Neural cell (in vitro differentiated cells): ENCODE measurements at regions not wholly inside any gene's neighbourhood (a gene's known extent, or its start where the extent isn't known, plus 50 kb on each side); places are given as distances from the start of the nearest gene placed in this dataset.

ENCODE experiments used
- H2AFZ ChIP-seq: fragments of 200-600, 300-800 bp; sonication (generic), shearing (Covaris generic); 2 replicates; pipeline ENCODE4 v1.6.0; 2014; ENCODE audit warnings: low read depth, mild to moderate bottlenecking, antibody characterized with exemption, low read length, moderate library complexity
- H3F3A ChIP-seq: fragments of 200-600 bp; shearing (Covaris generic); 2 replicates; pipeline ENCODE4 v1.6.1; 2016; ENCODE audit warnings: mild to moderate bottlenecking, moderate library complexity, mixed read lengths, antibody characterized with exemption, low read length; ENCODE audit not compliant: insufficient read depth, poor library complexity, severe bottlenecking
- H3K27ac ChIP-seq: fragments of 200-600, 300-800 bp; sonication (generic), shearing (Covaris generic); 2 replicates; pipeline ENCODE4 v1.5.1; 2014; ENCODE audit warnings: mild to moderate bottlenecking, low read length, moderate library complexity
- H3K27me3 ChIP-seq: fragments of 300-800, 200-600 bp; sonication (generic), shearing (Covaris generic); 2 replicates; pipeline ENCODE4 v1.6.0; 2014; ENCODE audit warnings: mild to moderate bottlenecking, low read depth, low read length, moderate library complexity; ENCODE audit not compliant: insufficient read depth
- H3K36me3 ChIP-seq: fragments of 300-800, 200-600 bp; sonication (generic), shearing (Covaris generic); 2 replicates; pipeline ENCODE4 v1.5.1; 2014; ENCODE audit warnings: mild to moderate bottlenecking, antibody characterized with exemption, low read length, moderate library complexity; ENCODE audit not compliant: insufficient read depth
- H3K4me2 ChIP-seq: fragments of 300-800, 200-600 bp; sonication (generic), shearing (Covaris generic); 2 replicates; pipeline ENCODE4 v1.6.0; 2014; ENCODE audit warnings: mild to moderate bottlenecking, low read length
- H3K4me3 ChIP-seq: fragments of 300-800, 200-600 bp; sonication (generic), shearing (Covaris generic); 2 replicates; pipeline ENCODE4 v1.5.1; 2014; ENCODE audit warnings: mild to moderate bottlenecking, low read length, moderate library complexity
- H3K79me2 ChIP-seq: fragments of 200-600 bp; shearing (Covaris generic); replicated peaks from 2 replicates; pipeline ENCODE4 v1.6.0; 2014; ENCODE audit warnings: mild to moderate bottlenecking, low read length, moderate library complexity; ENCODE audit not compliant: insufficient read depth
- H3K9ac ChIP-seq: fragments of 300-800, 200-600 bp; sonication (generic), shearing (Covaris generic); 2 replicates; pipeline ENCODE4 v1.6.1; 2016; ENCODE audit warnings: mild to moderate bottlenecking, low read length, mixed read lengths
- H3K9me2 ChIP-seq: fragments of 200-600 bp; shearing (Covaris generic); 2 replicates; pipeline ENCODE4 v1.6.1; 2016; ENCODE audit warnings: mild to moderate bottlenecking, low read length, mixed read lengths; ENCODE audit not compliant: insufficient read depth
- H3K9me3 ChIP-seq: fragments of 200-600, 300-800 bp; sonication (generic), shearing (Covaris generic); 2 replicates; pipeline ENCODE4 v1.6.1; 2016; ENCODE audit warnings: mild to moderate bottlenecking, mixed run types, low read length, moderate library complexity, mixed read lengths
- H4K20me1 ChIP-seq: fragments of 200-600 bp; shearing (Covaris generic); 2 replicates; pipeline ENCODE4 v1.6.1; 2016; ENCODE audit warnings: mild to moderate bottlenecking, mixed run types; ENCODE audit not compliant: insufficient read depth
- EP300 ChIP-seq: fragments of 450-650 bp; conservative IDR thresholded peaks from 2 replicates; pipeline ENCODE4 v1.6.1; 2014; ENCODE audit warnings: antibody characterized with exemption, mild to moderate bottlenecking, moderate library complexity; ENCODE audit not compliant: poor library complexity, severe bottlenecking
- EZH2 ChIP-seq: fragments of 200-600, 300-800 bp; shearing (Covaris generic), sonication (generic); IDR thresholded peaks from 2 replicates; pipeline ENCODE4 v1.6.1; 2014; ENCODE audit warnings: antibody characterized with exemption, low read length, borderline replicate concordance, mild to moderate bottlenecking; ENCODE audit not compliant: insufficient read depth, poor library complexity, severe bottlenecking
- MXI1 ChIP-seq: fragments of 450-650 bp; conservative IDR thresholded peaks from 2 replicates; pipeline ENCODE4 v1.6.1; 2014; ENCODE audit warnings: antibody characterized with exemption, mild to moderate bottlenecking; ENCODE audit not compliant: poor library complexity, severe bottlenecking
- POLR2AphosphoS5 ChIP-seq: IDR thresholded peaks from 2 replicates; pipeline ENCODE4 v1.6.1; 2012
- RAD21 ChIP-seq: fragments of 450-650 bp; conservative IDR thresholded peaks from 2 replicates; pipeline ENCODE4 v1.6.1; 2014; ENCODE audit warnings: antibody characterized with exemption, mild to moderate bottlenecking, moderate library complexity
- SMC3 ChIP-seq: fragments of 450-650 bp; conservative IDR thresholded peaks from 2 replicates; pipeline ENCODE4 v1.6.1; 2014; ENCODE audit warnings: antibody characterized with exemption, mild to moderate bottlenecking, moderate library complexity; ENCODE audit not compliant: poor library complexity
- TAF1 ChIP-seq: IDR thresholded peaks from 2 replicates; pipeline ENCODE4 v1.6.1; 2012; ENCODE audit warnings: low read depth
- TF ChIP-seq, protein P1 (sequence below): fragments of 450-650 bp; IDR thresholded peaks from 2 replicates; pipeline ENCODE4 v1.5.1; 2014; ENCODE audit warnings: antibody characterized with exemption, mild to moderate bottlenecking, moderate library complexity; ENCODE audit not compliant: poor library complexity, severe bottlenecking
- TF ChIP-seq, protein P2 (sequence below): IDR thresholded peaks from 2 replicates; pipeline ENCODE4 v1.6.1; 2012; ENCODE audit warnings: borderline replicate concordance

DNA sequence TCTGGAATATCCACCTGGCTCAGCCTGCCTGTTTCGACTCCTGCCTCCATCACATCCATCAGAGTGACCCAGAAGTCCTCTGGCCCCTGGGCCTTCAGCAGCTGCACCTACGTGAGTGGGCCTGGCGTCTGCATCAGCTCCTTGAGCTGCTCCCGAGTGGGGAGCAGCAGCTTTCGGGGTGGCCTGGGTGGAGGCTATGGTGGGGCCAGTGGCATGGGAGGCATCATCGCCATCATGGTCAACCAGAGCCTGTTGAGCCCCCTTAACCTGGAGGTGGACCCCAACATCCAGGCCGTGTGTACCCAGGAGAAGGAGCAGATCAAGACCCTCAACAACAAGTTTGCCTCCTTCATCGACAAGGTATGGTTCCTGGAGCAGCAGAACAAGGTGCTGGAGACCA, 83.0 kb downstream of the SEC61B start:
- no peaks in the 10 kb centered on the region for H3F3A ChIP-seq
- H3K79me2 ChIP-seq = no peaks in the 10 kb centered on the region
- TF ChIP-seq, protein P1, sequence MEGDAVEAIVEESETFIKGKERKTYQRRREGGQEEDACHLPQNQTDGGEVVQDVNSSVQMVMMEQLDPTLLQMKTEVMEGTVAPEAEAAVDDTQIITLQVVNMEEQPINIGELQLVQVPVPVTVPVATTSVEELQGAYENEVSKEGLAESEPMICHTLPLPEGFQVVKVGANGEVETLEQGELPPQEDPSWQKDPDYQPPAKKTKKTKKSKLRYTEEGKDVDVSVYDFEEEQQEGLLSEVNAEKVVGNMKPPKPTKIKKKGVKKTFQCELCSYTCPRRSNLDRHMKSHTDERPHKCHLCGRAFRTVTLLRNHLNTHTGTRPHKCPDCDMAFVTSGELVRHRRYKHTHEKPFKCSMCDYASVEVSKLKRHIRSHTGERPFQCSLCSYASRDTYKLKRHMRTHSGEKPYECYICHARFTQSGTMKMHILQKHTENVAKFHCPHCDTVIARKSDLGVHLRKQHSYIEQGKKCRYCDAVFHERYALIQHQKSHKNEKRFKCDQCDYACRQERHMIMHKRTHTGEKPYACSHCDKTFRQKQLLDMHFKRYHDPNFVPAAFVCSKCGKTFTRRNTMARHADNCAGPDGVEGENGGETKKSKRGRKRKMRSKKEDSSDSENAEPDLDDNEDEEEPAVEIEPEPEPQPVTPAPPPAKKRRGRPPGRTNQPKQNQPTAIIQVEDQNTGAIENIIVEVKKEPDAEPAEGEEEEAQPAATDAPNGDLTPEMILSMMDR = no peak
- TF ChIP-seq EP300 (no peak), POLR2AphosphoS5 (no peak), TAF1 (no peak)
- TF ChIP-seq, protein P2, sequence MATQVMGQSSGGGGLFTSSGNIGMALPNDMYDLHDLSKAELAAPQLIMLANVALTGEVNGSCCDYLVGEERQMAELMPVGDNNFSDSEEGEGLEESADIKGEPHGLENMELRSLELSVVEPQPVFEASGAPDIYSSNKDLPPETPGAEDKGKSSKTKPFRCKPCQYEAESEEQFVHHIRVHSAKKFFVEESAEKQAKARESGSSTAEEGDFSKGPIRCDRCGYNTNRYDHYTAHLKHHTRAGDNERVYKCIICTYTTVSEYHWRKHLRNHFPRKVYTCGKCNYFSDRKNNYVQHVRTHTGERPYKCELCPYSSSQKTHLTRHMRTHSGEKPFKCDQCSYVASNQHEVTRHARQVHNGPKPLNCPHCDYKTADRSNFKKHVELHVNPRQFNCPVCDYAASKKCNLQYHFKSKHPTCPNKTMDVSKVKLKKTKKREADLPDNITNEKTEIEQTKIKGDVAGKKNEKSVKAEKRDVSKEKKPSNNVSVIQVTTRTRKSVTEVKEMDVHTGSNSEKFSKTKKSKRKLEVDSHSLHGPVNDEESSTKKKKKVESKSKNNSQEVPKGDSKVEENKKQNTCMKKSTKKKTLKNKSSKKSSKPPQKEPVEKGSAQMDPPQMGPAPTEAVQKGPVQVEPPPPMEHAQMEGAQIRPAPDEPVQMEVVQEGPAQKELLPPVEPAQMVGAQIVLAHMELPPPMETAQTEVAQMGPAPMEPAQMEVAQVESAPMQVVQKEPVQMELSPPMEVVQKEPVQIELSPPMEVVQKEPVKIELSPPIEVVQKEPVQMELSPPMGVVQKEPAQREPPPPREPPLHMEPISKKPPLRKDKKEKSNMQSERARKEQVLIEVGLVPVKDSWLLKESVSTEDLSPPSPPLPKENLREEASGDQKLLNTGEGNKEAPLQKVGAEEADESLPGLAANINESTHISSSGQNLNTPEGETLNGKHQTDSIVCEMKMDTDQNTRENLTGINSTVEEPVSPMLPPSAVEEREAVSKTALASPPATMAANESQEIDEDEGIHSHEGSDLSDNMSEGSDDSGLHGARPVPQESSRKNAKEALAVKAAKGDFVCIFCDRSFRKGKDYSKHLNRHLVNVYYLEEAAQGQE = no peak
- no peak overlapping the region for H3K4me3 ChIP-seq
- no peaks in the 10 kb centered on the region for H4K20me1 ChIP-seq
- H3K9ac ChIP-seq = no peak overlapping the region
- no peak overlapping the region for H3K4me2 ChIP-seq
- H3K9me3 ChIP-seq = no peaks in the 10 kb centered on the region
- H3K27ac ChIP-seq = no peak overlapping the region
- H3K9me2 ChIP-seq = no peaks in the 10 kb centered on the region
- no peaks in the 10 kb centered on the region for H3K36me3 ChIP-seq
- H3K27me3 ChIP-seq = no peaks in the 10 kb centered on the region
- H2AFZ ChIP-seq = no peak overlapping the region

DNA sequence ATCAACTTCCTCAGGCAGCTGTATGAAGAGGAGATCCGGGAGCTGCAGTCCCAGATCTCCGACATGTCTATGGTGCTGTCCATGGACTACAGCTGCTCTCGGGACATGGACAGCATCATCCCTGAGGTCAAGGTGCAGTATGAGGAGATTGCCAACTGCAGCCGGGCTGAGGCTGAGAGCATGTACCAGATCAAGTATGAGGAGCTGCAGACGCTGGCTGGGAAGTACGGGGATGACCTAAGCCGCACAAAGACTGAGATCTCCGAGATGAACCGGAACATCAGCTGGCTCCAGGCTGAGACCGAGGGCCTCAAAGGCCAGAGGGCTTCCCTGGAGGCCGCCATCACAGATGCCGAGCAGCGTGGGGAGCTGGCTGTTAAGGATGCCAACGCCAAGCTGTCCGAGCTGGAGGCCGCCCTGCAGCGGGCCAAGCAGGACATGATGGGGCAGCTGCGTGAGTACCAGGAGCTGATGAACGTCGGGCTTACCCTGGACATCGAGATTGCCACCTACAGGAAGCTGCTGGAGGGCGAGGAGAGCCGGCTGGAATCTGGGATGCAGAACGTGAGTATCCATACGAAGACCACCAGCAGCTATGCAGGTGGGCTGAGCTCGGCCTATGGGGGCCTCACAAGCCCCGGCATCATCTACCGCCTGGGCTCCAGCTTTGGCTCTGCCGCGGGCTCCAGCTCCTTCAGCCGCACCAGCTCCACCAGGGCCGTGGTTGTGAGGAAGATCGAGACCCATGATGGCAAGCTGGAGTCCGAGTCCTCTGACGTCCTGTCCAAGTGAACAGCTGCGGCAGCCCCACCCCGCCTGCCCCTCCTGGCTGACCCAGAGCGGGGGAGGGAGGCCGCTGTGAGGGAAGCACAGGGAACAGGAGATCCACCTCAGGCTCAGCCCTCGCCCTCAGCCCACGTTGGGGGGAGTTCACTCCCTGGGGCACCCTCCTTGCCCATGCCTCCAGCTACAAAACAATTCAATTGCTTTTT, 84.0 kb downstream of the SEC61B start:
- Histone ChIP-seq H3K79me2 (no peaks in the 10 kb centered on the region), H3K9me2 (no peaks in the 10 kb centered on the region), H3K4me2 (no peak overlapping the region), H3K27me3 (no peaks in the 10 kb centered on the region), H3K9ac (no peak overlapping the region), H2AFZ (no peak overlapping the region), H3F3A (no peaks in the 10 kb centered on the region), H3K27ac (no peak overlapping the region), H3K4me3 (no peak overlapping the region), H3K36me3 (no peaks in the 10 kb centered on the region), H3K9me3 (no peaks in the 10 kb centered on the region), H4K20me1 (no peaks in the 10 kb centered on the region)
- TF ChIP-seq MXI1 (no peak), TAF1 (no peak), RAD21 (no peak), SMC3 (no peak), EP300 (no peak), EZH2 (no peak), POLR2AphosphoS5 (no peak)
- TF ChIP-seq, protein P2 = no peak
